WTC11 (cell line): ENCODE measurements at regions not wholly inside any gene's neighbourhood (a gene's known extent, or its start where the extent isn't known, plus 50 kb on each side); places are given as distances from the start of the nearest gene placed in this dataset.

Experiments
- ATAC-seq: fragments of 200-7000 bp; cut with Tn5 transposase; 2 replicates; pipeline ENCODE4 v1.10.0; 2021; ENCODE audit warnings: mild to moderate bottlenecking, moderate library complexity
- CTCF ChIA-PET: fragments of 300-600 bp; sonication (Branson Sonifier 250); formaldehyde crosslinking; loops from one replicate; lab custom pipeline; 2021; ENCODE audit warnings: antibody characterized with exemption; lab: Charles Lee
- POLR2A ChIA-PET: fragments of 350-600 bp; sonication (Branson Sonifier 250); formaldehyde crosslinking; loops from one replicate; lab custom pipeline; 2021; ENCODE audit warnings: antibody characterized with exemption; lab: Charles Lee
- DNase-seq: peaks from one replicate; pipeline ENCODE4 v3.0.0; 2021; ENCODE audit warnings: low spot score
- H3K27ac Mint-ChIP-seq: 2 replicates; pipeline ENCODE4 v1.8.0; 2021; ENCODE audit warnings: mixed read lengths
- H3K27me3 Mint-ChIP-seq: 2 replicates; pipeline ENCODE4 v1.8.0; 2021; ENCODE audit warnings: low read depth, mild to moderate bottlenecking, moderate library complexity, mixed read lengths
- H3K36me3 Mint-ChIP-seq: 2 replicates; pipeline ENCODE4 v1.8.0; 2021; ENCODE audit warnings: mixed read lengths
- H3K4me1 Mint-ChIP-seq: 2 replicates; pipeline ENCODE4 v1.8.0; 2022; ENCODE audit warnings: mixed read lengths
- H3K4me3 Mint-ChIP-seq: 2 replicates; pipeline ENCODE4 v1.8.0; 2021; ENCODE audit warnings: mild to moderate bottlenecking, moderate library complexity, mixed read lengths
- H3K9me3 Mint-ChIP-seq: 2 replicates; pipeline ENCODE4 v1.8.0; 2021; ENCODE audit warnings: mixed read lengths
- ELF4 ChIP-seq: sonication (generic); formaldehyde crosslinking; IDR thresholded peaks from 2 replicates; pipeline ENCODE4 v1.8.1; 2022; ENCODE audit warnings: low read depth, mild to moderate bottlenecking, moderate library complexity, missing genetic modification reagents
- FOXK1 ChIP-seq: sonication (generic); formaldehyde crosslinking; IDR thresholded peaks from 2 replicates; pipeline ENCODE4 v1.8.0; 2022; ENCODE audit warnings: mild to moderate bottlenecking, moderate library complexity, missing genetic modification reagents
- GABPB1 ChIP-seq: sonication (generic); formaldehyde crosslinking; IDR thresholded peaks from 2 replicates; pipeline ENCODE4 v1.8.1; 2023; ENCODE audit warnings: mild to moderate bottlenecking, missing genetic modification reagents
- GRHL2 ChIP-seq: fragments of 250-450 bp; sonication (Bioruptor Pico); IDR thresholded peaks from 2 replicates; pipeline ENCODE4 v1.8.0; 2022; ENCODE audit warnings: mild to moderate bottlenecking, moderate library complexity; ENCODE audit not compliant: insufficient replicate concordance, severe bottlenecking
- MYBL2 ChIP-seq: sonication (generic); formaldehyde crosslinking; IDR thresholded peaks from 2 replicates; pipeline ENCODE4 v1.8.1; 2023; ENCODE audit warnings: mild to moderate bottlenecking, moderate library complexity, missing genetic modification reagents
- NFE2L1 ChIP-seq: sonication (generic); formaldehyde crosslinking; IDR thresholded peaks from 2 replicates; pipeline ENCODE4 v1.8.1; 2023; ENCODE audit warnings: missing genetic modification reagents
- NR1H2 ChIP-seq: sonication (generic); formaldehyde crosslinking; IDR thresholded peaks from 2 replicates; pipeline ENCODE4 v1.9.0; 2021; ENCODE audit warnings: mild to moderate bottlenecking, moderate library complexity, missing genetic modification reagents
- SMAD4 ChIP-seq: sonication (generic); formaldehyde crosslinking; IDR thresholded peaks from 2 replicates; pipeline ENCODE4 v1.8.0; 2022; ENCODE audit warnings: mild to moderate bottlenecking, missing genetic modification reagents
- SP1 ChIP-seq: sonication (generic); formaldehyde crosslinking; conservative IDR thresholded peaks from 2 replicates; pipeline ENCODE4 v1.8.1; 2022; ENCODE audit warnings: missing genetic modification reagents
- TCF7 ChIP-seq: sonication (generic); formaldehyde crosslinking; IDR thresholded peaks from 2 replicates; pipeline ENCODE4 v1.8.0; 2022; ENCODE audit warnings: mild to moderate bottlenecking, low read depth, missing genetic modification reagents, moderate library complexity
- TEAD4 ChIP-seq: sonication (generic); formaldehyde crosslinking; IDR thresholded peaks from 2 replicates; pipeline ENCODE4 v1.8.0; 2022; ENCODE audit warnings: mild to moderate bottlenecking, missing genetic modification reagents
- ZBTB21 ChIP-seq: sonication (generic); formaldehyde crosslinking; IDR thresholded peaks from 2 replicates; pipeline ENCODE4 v1.8.1; 2023; ENCODE audit warnings: mild to moderate bottlenecking, missing genetic modification reagents, borderline replicate concordance
- ZNF416 ChIP-seq: fragments of 250-450 bp; sonication (Bioruptor Pico); IDR thresholded peaks from 2 replicates; pipeline ENCODE4 v1.9.0; 2021; ENCODE audit warnings: mild to moderate bottlenecking, inconsistent platforms
- ZNF423 ChIP-seq: fragments of 250-450 bp; sonication (Bioruptor Pico); IDR thresholded peaks from 2 replicates; pipeline ENCODE4 v2.1.2; 2022; ENCODE audit warnings: mild to moderate bottlenecking, moderate library complexity
- TF ChIP-seq, protein P1 (sequence below): sonication (generic); formaldehyde crosslinking; IDR thresholded peaks from 2 replicates; pipeline ENCODE4 v1.8.0; 2023; ENCODE audit warnings: missing genetic modification reagents, mild to moderate bottlenecking, borderline replicate concordance
- TF ChIP-seq, protein P2 (sequence below): sonication (generic); formaldehyde crosslinking; IDR thresholded peaks from 2 replicates; pipeline ENCODE4 v1.8.0; 2022; ENCODE audit warnings: mild to moderate bottlenecking, missing genetic modification reagents
- TF ChIP-seq, protein P3 (sequence below): sonication (generic); formaldehyde crosslinking; IDR thresholded peaks from 2 replicates; pipeline ENCODE4 v1.8.0; 2022; ENCODE audit warnings: mild to moderate bottlenecking, missing genetic modification reagents
- TF ChIP-seq, protein P4 (sequence below): sonication (generic); formaldehyde crosslinking; IDR thresholded peaks from 2 replicates; pipeline ENCODE4 v1.8.1; 2023; ENCODE audit warnings: mild to moderate bottlenecking, missing genetic modification reagents, moderate library complexity
- TF ChIP-seq, protein P5 (sequence below): fragments of 250-450 bp; sonication (Bioruptor Pico); conservative IDR thresholded peaks from 2 replicates; pipeline ENCODE4 v1.9.0; 2021; ENCODE audit warnings: mild to moderate bottlenecking
- TF ChIP-seq, protein P6 (sequence below): fragments of 250-450 bp; sonication (Bioruptor Pico); IDR thresholded peaks from 2 replicates; pipeline ENCODE4 v1.9.0; 2021; ENCODE audit warnings: mild to moderate bottlenecking, borderline replicate concordance

DNA sequence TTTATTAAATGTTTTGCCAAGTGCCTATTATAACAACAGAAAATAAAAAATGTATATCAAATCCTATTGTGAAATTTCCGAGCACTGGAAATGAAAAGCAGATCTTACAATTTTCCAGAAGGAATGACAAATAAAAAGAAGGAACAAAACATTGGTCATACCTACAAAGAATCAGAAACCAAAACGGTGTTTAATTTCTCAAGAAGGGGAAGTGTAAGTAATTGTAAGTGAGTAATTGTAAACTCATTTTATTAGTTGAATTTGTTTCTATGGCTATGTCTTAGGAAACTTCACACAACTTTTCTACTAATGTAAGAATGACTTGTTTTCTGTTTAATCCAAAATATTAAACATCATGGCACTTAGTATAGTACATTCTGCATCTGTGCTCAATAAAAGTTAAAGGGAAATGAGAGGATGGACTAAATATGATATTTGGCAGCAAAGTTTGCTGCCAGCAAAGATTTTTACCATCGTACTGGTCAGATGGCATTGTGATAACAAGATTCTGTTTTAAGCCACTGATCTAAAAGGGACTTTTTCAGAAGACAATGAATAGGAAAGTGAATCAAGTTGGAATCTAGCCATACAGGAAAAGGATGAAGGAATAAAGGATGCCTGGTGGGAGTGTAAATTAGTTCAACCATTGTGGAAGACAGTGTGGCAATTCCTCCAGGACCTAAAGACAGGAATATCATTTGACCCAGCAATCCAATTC lies 232.4 kb downstream of the NFKBIZ start:
- ChIA-PET POLR2A (no interaction called here), CTCF (no interaction called here)
- no peak for DNase-seq
- Mint-ChIP-seq H3K36me3 (no peaks in the 10 kb centered on the region), H3K4me1 (peaks cover 25% of the 10 kb centered on the region), H3K27me3 (no peaks in the 10 kb centered on the region), H3K27ac (no peak overlapping the region), H3K9me3 (peaks cover 6% of the 10 kb centered on the region), H3K4me3 (no peak overlapping the region)
- no peak for ATAC-seq
- TF ChIP-seq, protein P1, sequence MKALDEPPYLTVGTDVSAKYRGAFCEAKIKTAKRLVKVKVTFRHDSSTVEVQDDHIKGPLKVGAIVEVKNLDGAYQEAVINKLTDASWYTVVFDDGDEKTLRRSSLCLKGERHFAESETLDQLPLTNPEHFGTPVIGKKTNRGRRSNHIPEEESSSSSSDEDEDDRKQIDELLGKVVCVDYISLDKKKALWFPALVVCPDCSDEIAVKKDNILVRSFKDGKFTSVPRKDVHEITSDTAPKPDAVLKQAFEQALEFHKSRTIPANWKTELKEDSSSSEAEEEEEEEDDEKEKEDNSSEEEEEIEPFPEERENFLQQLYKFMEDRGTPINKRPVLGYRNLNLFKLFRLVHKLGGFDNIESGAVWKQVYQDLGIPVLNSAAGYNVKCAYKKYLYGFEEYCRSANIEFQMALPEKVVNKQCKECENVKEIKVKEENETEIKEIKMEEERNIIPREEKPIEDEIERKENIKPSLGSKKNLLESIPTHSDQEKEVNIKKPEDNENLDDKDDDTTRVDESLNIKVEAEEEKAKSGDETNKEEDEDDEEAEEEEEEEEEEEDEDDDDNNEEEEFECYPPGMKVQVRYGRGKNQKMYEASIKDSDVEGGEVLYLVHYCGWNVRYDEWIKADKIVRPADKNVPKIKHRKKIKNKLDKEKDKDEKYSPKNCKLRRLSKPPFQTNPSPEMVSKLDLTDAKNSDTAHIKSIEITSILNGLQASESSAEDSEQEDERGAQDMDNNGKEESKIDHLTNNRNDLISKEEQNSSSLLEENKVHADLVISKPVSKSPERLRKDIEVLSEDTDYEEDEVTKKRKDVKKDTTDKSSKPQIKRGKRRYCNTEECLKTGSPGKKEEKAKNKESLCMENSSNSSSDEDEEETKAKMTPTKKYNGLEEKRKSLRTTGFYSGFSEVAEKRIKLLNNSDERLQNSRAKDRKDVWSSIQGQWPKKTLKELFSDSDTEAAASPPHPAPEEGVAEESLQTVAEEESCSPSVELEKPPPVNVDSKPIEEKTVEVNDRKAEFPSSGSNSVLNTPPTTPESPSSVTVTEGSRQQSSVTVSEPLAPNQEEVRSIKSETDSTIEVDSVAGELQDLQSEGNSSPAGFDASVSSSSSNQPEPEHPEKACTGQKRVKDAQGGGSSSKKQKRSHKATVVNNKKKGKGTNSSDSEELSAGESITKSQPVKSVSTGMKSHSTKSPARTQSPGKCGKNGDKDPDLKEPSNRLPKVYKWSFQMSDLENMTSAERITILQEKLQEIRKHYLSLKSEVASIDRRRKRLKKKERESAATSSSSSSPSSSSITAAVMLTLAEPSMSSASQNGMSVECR (CRISPR knock-in tag), result no peak
- TF ChIP-seq SP1 (CRISPR knock-in tag) (no peak), GRHL2 (CRISPR knock-in tag) (no peak), ZNF416 (CRISPR knock-in tag) (no peak), ZNF423 (CRISPR knock-in tag) (no peak), TEAD4 (CRISPR knock-in tag) (no peak), NR1H2 (no peak), MYBL2 (CRISPR knock-in tag) (no peak), ELF4 (CRISPR knock-in tag) (no peak), NFE2L1 (CRISPR knock-in tag) (no peak)
- TF ChIP-seq, protein P2, sequence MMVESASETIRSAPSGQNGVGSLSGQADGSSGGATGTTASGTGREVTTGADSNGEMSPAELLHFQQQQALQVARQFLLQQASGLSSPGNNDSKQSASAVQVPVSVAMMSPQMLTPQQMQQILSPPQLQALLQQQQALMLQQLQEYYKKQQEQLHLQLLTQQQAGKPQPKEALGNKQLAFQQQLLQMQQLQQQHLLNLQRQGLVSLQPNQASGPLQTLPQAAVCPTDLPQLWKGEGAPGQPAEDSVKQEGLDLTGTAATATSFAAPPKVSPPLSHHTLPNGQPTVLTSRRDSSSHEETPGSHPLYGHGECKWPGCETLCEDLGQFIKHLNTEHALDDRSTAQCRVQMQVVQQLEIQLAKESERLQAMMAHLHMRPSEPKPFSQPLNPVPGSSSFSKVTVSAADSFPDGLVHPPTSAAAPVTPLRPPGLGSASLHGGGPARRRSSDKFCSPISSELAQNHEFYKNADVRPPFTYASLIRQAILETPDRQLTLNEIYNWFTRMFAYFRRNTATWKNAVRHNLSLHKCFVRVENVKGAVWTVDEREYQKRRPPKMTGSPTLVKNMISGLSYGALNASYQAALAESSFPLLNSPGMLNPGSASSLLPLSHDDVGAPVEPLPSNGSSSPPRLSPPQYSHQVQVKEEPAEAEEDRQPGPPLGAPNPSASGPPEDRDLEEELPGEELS, result no peak
- TF ChIP-seq, protein P3, sequence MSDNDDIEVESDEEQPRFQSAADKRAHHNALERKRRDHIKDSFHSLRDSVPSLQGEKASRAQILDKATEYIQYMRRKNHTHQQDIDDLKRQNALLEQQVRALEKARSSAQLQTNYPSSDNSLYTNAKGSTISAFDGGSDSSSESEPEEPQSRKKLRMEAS (CRISPR knock-in tag), result no peak
- TF ChIP-seq, protein P4, sequence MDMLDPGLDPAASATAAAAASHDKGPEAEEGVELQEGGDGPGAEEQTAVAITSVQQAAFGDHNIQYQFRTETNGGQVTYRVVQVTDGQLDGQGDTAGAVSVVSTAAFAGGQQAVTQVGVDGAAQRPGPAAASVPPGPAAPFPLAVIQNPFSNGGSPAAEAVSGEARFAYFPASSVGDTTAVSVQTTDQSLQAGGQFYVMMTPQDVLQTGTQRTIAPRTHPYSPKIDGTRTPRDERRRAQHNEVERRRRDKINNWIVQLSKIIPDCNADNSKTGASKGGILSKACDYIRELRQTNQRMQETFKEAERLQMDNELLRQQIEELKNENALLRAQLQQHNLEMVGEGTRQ, result no peak
- TF ChIP-seq, protein P5, sequence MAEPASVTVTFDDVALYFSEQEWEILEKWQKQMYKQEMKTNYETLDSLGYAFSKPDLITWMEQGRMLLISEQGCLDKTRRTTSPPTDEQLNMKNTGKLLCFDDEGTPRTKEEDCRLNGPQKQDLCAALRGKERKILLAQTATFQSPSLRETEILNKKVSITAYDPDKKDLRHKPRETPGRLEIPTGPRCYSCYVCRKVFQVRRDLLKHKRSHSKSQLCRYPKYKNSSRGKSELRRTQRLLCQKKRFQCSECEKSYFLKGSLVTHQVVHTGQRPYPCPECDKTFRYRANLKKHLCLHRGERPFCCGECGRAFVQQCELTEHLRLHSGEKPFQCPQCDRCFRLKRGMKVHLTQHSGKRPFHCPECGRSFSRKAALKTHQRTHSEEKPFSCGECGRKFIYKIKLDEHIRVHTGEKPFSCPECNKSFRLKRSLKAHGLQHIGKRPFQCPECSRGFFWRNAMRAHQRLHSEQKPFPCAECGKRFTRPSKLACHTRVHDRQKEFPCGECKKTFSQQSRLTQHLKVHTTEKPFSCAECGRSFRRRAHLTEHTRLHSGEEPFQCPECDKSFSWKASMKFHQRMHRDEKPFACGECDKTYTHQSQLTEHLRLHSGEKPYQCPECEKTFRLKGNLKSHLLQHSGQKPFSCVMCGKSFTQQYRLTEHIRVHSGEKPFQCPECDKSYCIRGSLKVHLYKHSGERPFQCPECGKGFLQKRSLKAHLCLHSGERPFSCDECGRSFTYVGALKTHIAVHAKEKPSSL (CRISPR knock-in tag), result no peak

DNA sequence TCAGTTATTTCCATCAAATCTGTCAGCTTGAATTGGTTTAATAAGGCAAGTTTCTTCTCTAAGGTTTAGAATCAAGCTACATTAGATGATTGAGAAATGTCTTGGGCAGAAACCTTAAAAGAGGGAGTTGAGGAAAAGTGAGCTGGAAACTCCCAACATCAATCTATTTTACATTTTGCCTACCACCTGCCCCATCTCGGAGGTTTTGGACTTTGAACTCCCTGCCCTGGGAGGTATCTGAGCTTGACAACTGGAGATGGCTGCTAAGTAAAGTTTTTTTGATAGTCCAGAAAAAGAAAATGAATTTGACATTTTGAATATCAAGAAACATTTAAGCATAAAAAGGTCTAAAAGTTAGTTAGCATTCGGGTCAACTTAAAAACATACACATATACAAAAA lies 234.2 kb downstream of the NFKBIZ start:
- H3K4me1 Mint-ChIP-seq, result peaks cover 23% of the 10 kb centered on the region
- ATAC-seq (no peak), DNase-seq (no peak)
- H3K27me3 Mint-ChIP-seq, result no peaks in the 10 kb centered on the region
- CTCF ChIA-PET, result interaction anchor here (1.1 kb wide), 1 partner anchor 146 kb away, joined by 4 read pairs; no protein-coding TSS in a partner anchor
- no peak overlapping the region for H3K27ac Mint-ChIP-seq
- POLR2A ChIA-PET, result no interaction called here
- H3K4me3 Mint-ChIP-seq, result no peak overlapping the region
- H3K9me3 Mint-ChIP-seq, result no peaks in the 10 kb centered on the region
- H3K36me3 Mint-ChIP-seq, result no peaks in the 10 kb centered on the region
- TF ChIP-seq, protein P6, sequence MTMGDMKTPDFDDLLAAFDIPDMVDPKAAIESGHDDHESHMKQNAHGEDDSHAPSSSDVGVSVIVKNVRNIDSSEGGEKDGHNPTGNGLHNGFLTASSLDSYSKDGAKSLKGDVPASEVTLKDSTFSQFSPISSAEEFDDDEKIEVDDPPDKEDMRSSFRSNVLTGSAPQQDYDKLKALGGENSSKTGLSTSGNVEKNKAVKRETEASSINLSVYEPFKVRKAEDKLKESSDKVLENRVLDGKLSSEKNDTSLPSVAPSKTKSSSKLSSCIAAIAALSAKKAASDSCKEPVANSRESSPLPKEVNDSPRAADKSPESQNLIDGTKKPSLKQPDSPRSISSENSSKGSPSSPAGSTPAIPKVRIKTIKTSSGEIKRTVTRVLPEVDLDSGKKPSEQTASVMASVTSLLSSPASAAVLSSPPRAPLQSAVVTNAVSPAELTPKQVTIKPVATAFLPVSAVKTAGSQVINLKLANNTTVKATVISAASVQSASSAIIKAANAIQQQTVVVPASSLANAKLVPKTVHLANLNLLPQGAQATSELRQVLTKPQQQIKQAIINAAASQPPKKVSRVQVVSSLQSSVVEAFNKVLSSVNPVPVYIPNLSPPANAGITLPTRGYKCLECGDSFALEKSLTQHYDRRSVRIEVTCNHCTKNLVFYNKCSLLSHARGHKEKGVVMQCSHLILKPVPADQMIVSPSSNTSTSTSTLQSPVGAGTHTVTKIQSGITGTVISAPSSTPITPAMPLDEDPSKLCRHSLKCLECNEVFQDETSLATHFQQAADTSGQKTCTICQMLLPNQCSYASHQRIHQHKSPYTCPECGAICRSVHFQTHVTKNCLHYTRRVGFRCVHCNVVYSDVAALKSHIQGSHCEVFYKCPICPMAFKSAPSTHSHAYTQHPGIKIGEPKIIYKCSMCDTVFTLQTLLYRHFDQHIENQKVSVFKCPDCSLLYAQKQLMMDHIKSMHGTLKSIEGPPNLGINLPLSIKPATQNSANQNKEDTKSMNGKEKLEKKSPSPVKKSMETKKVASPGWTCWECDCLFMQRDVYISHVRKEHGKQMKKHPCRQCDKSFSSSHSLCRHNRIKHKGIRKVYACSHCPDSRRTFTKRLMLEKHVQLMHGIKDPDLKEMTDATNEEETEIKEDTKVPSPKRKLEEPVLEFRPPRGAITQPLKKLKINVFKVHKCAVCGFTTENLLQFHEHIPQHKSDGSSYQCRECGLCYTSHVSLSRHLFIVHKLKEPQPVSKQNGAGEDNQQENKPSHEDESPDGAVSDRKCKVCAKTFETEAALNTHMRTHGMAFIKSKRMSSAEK (CRISPR knock-in tag), result no peak
- TF ChIP-seq ZBTB21 (CRISPR knock-in tag), result no peak
- TF ChIP-seq SMAD4, result no peak
- TF ChIP-seq TCF7, result no peak
- no peak for TF ChIP-seq FOXK1 (CRISPR knock-in tag)
- TF ChIP-seq GABPB1 (CRISPR knock-in tag), result no peak
